OCI-LY1 (cell line): ENCODE measurements at regions not wholly inside any gene's neighbourhood (a gene's known extent, or its start where the extent isn't known, plus 50 kb on each side); places are given as distances from the start of the nearest gene placed in this dataset.

Experiments used
- H2AFZ ChIP-seq: fragments of 200-600 bp; sonication (generic), shearing (Covaris generic); 2 replicates; pipeline ENCODE4 v1.6.0; 2014; ENCODE audit warnings: antibody characterized with exemption, mild to moderate bottlenecking, low read length
- H3F3A ChIP-seq: fragments of 200-600 bp; sonication (generic), shearing (Covaris generic); 2 replicates; pipeline ENCODE4 v1.6.0; 2014; ENCODE audit warnings: mild to moderate bottlenecking, antibody characterized with exemption, low read length, moderate library complexity; ENCODE audit not compliant: insufficient read depth
- H3K27ac ChIP-seq: fragments of 200-600 bp; sonication (generic); 2 replicates; pipeline ENCODE4 v1.5.1; 2014; ENCODE audit warnings: low read length, mixed run types, mild to moderate bottlenecking, low read depth; ENCODE audit not compliant: poor library complexity, severe bottlenecking
- H3K27me3 ChIP-seq: fragments of 200-600 bp; sonication (generic); 2 replicates; pipeline ENCODE4 v1.6.0; 2014; ENCODE audit warnings: antibody characterized with exemption, mild to moderate bottlenecking, low read length, moderate library complexity; ENCODE audit not compliant: insufficient read depth
- H3K36me3 ChIP-seq: fragments of 200-600 bp; sonication (generic); 2 replicates; pipeline ENCODE4 v1.6.1; 2014; ENCODE audit warnings: mild to moderate bottlenecking, antibody characterized with exemption, low read length, moderate library complexity, mixed read lengths; ENCODE audit not compliant: insufficient read depth
- H3K4me1 ChIP-seq: fragments of 200-600 bp; sonication (generic); 2 replicates; pipeline ENCODE4 v1.5.1; 2014; ENCODE audit warnings: mild to moderate bottlenecking, low read length, moderate library complexity; ENCODE audit not compliant: insufficient read depth, severe bottlenecking
- H3K4me2 ChIP-seq: fragments of 200-600 bp; sonication (generic), shearing (Covaris generic); 2 replicates; pipeline ENCODE4 v1.6.1; 2014; ENCODE audit warnings: low read length
- H3K4me3 ChIP-seq: fragments of 200-600 bp; sonication (generic); 2 replicates; pipeline ENCODE4 v1.5.1; 2014; ENCODE audit warnings: low read length, low read depth, mild to moderate bottlenecking, mixed read lengths; ENCODE audit not compliant: poor library complexity, severe bottlenecking
- H3K79me2 ChIP-seq: fragments of 200-600 bp; shearing (Covaris generic); 2 replicates; pipeline ENCODE4 v1.6.1; 2016; ENCODE audit warnings: mixed run types, low read length, mixed read lengths; ENCODE audit not compliant: insufficient read depth
- H3K9ac ChIP-seq: fragments of 200-600 bp; sonication (generic), shearing (Covaris generic); 2 replicates; pipeline ENCODE4 v1.6.1; 2014; ENCODE audit warnings: mild to moderate bottlenecking, low read length, mixed read lengths
- H3K9me2 ChIP-seq: fragments of 200-600 bp; sonication (generic), shearing (Covaris generic); 2 replicates; pipeline ENCODE4 v1.6.1; 2014; ENCODE audit warnings: low read depth, mild to moderate bottlenecking, low read length, mixed read lengths
- H3K9me3 ChIP-seq: fragments of 200-600 bp; shearing (Covaris generic); 2 replicates; pipeline ENCODE4 v1.6.1; 2014; ENCODE audit warnings: low read length, mixed read lengths
- H4K20me1 ChIP-seq: fragments of 200-600 bp; sonication (generic), shearing (Covaris generic); 2 replicates; pipeline ENCODE4 v1.6.0; 2016; ENCODE audit warnings: mild to moderate bottlenecking, low read length; ENCODE audit not compliant: insufficient read depth
- EZH2 ChIP-seq: fragments of 200-600 bp; sonication (generic), shearing (Covaris generic); IDR thresholded peaks from 2 replicates; pipeline ENCODE4 v1.8.0; 2017; ENCODE audit warnings: borderline replicate concordance, mixed run types, mild to moderate bottlenecking, antibody characterized with exemption, low read length, moderate library complexity, mixed read lengths
- TF ChIP-seq, protein P1 (sequence below): fragments of 200-600 bp; sonication (generic), shearing (Covaris generic); IDR thresholded peaks from 2 replicates; pipeline ENCODE4 v1.5.1; 2017; ENCODE audit warnings: mild to moderate bottlenecking, antibody characterized with exemption, low read length, moderate library complexity, mixed read lengths

DNA sequence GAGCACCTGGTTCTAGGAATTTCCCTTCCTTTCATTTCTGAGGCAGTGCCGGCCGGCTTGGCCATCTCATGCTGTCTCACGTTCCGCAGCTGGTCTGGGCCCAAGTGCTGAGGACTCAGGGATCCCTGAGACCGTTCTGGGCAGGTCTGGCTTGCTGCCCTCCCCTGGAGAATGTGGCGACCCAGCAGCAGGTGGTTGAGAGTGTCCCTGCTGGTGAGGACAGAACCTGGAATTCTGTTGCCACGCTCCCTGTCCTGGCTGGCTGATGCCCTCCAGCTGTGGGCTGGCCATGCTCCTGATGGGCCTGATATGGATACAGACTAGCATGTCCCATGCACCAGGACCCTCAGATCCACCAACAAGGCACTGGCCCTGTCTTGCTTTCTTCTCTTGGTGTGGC, 114.0 kb upstream of the C1QTNF9B start:
- TF ChIP-seq, protein P1, sequence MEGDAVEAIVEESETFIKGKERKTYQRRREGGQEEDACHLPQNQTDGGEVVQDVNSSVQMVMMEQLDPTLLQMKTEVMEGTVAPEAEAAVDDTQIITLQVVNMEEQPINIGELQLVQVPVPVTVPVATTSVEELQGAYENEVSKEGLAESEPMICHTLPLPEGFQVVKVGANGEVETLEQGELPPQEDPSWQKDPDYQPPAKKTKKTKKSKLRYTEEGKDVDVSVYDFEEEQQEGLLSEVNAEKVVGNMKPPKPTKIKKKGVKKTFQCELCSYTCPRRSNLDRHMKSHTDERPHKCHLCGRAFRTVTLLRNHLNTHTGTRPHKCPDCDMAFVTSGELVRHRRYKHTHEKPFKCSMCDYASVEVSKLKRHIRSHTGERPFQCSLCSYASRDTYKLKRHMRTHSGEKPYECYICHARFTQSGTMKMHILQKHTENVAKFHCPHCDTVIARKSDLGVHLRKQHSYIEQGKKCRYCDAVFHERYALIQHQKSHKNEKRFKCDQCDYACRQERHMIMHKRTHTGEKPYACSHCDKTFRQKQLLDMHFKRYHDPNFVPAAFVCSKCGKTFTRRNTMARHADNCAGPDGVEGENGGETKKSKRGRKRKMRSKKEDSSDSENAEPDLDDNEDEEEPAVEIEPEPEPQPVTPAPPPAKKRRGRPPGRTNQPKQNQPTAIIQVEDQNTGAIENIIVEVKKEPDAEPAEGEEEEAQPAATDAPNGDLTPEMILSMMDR, result no peak
- TF ChIP-seq EZH2, result no peak
- H3K79me2 ChIP-seq, result no peaks in the 10 kb centered on the region
- no peak overlapping the region for H3K4me2 ChIP-seq
- no peaks in the 10 kb centered on the region for H3K9me3 ChIP-seq
- H3K9ac ChIP-seq, result no peak overlapping the region
- no peak overlapping the region for H3K27ac ChIP-seq
- H4K20me1 ChIP-seq, result no peaks in the 10 kb centered on the region
- no peaks in the 10 kb centered on the region for H3F3A ChIP-seq
- H3K4me1 ChIP-seq, result no peaks in the 10 kb centered on the region
- no peaks in the 10 kb centered on the region for H3K27me3 ChIP-seq
- no peaks in the 10 kb centered on the region for H3K9me2 ChIP-seq
- no peak overlapping the region for H3K4me3 ChIP-seq
- H2AFZ ChIP-seq, result no peak overlapping the region
- no peaks in the 10 kb centered on the region for H3K36me3 ChIP-seq

DNA sequence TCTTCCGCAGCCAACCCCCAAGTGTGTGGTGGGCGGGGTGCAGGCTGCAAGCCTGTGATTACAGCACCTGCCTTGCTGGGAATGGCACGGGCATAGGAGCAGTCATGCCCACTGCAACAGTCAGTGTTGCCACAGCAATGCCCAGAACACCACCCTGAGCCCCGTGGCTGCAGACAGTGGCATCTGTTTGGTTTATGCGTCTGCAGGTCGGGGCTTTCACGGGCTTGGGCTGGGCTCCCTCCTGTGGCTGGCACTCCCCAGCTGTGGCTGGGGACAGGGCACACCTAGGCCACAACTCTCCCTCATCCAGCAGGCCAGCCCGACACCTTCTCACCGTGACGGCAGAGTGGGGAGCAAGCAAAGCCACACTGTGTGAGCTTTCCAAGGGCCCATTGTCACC, 115.3 kb upstream of the C1QTNF9B start:
- Histone ChIP-seq H3K9me3 (no peaks in the 10 kb centered on the region), H3K4me3 (no peak overlapping the region), H3K27me3 (no peaks in the 10 kb centered on the region), H3F3A (no peaks in the 10 kb centered on the region), H3K9ac (no peak overlapping the region), H3K79me2 (no peaks in the 10 kb centered on the region), H3K27ac (no peak overlapping the region), H3K4me1 (no peaks in the 10 kb centered on the region), H3K9me2 (no peaks in the 10 kb centered on the region), H3K4me2 (no peak overlapping the region), H4K20me1 (no peaks in the 10 kb centered on the region), H3K36me3 (no peaks in the 10 kb centered on the region), H2AFZ (no peak overlapping the region)
- TF ChIP-seq, protein P1, result no peak
- no peak for TF ChIP-seq EZH2

DNA sequence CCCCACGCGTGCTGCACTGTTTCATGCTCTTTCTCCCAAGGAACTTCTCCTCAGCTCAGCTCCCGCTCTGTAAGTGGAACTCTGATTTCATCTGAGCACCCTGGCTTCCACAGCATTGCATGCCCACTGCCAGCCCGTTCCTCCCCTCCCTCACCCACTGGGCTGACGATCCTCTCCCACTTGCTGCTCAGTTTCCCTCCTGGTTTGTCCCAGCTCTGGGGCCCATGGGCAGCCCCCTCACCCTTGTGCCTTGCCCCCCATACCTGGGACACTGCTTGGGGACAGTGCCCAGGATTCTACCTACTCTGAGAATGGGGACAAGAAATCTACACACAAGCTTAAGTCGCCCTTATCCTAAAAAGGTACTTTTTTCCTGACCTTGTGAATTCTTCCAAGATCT, 115.9 kb upstream of the C1QTNF9B start:
- no peaks in the 10 kb centered on the region for H3F3A ChIP-seq
- no peak for TF ChIP-seq EZH2
- TF ChIP-seq, protein P1, result no peak
- no peaks in the 10 kb centered on the region for H3K27me3 ChIP-seq
- H3K9me2 ChIP-seq, result no peaks in the 10 kb centered on the region
- no peaks in the 10 kb centered on the region for H3K36me3 ChIP-seq
- no peaks in the 10 kb centered on the region for H3K4me1 ChIP-seq
- H3K79me2 ChIP-seq, result no peaks in the 10 kb centered on the region
- no peak overlapping the region for H3K27ac ChIP-seq
- no peaks in the 10 kb centered on the region for H3K9me3 ChIP-seq
- H3K9ac ChIP-seq, result no peak overlapping the region
- no peak overlapping the region for H3K4me2 ChIP-seq
- no peaks in the 10 kb centered on the region for H4K20me1 ChIP-seq
- no peak overlapping the region for H2AFZ ChIP-seq
- no peak overlapping the region for H3K4me3 ChIP-seq
